NCI-H82 treated with DMSO at 0.1 percent for 48 hours (cell line): ENCODE measurements at regions not wholly inside any gene's neighbourhood (a gene's known extent, or its start where the extent isn't known, plus 50 kb on each side); places are given as distances from the start of the nearest gene placed in this dataset.
"Not testable (repeated sequence)": the region's sequence is repeated elsewhere in the genome, so short reads cannot be mapped to it uniquely, and the experiment has no call there.

Experiments used
- DNase-seq: peaks from one replicate; lab custom pipeline; 2025; ENCODE audit not compliant: unreplicated experiment; lab: John Stamatoyannopoulos, UW

- DNase-seq: no peak
Measured at GRCh38 chr6:49118478-49118877, 344.6 kb downstream of the MMUT start.

DNA sequence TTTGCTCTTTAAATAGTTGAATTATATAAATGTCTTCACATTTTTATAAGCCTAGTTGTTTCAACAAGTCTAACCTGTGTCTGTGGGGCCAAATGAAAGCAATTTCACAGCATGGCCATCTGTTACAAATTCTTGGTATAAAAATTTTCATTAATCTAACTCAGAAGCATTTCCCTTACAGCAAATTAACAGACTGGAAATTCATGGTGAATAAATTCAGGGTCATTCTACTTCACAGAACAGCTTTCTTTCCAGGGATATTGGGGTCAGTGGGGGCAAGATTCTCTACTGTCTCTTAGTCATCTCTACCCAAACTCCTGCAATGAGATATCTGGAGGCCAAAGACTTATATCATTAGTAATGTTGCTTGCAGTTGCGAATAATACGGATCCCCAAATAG lies 352.1 kb downstream of the MMUT start:
- DNase-seq: no peak

GRCh38 chr6:49097664-49098063 lies 365.4 kb downstream of the MMUT start:
- not testable (repeated sequence) for DNase-seq

DNA sequence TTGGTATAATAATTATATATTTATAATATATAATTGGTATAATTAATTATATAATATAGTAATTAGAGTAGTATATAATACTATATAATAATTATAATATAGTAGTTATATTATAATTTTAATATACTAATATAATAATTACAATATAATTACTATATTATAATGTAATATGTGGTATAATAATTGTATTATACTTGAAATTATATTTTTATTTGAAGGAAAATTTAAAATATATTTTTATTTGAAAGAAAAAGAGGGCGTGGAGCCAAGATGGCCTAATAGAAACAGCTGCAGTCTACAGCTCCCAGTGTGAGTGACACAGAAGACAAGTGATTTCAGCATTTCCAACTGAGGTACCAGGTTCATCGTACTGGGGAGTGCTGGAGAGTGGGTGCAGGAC lies 365.9 kb downstream of the MMUT start:
- DNase-seq: no peak

DNA sequence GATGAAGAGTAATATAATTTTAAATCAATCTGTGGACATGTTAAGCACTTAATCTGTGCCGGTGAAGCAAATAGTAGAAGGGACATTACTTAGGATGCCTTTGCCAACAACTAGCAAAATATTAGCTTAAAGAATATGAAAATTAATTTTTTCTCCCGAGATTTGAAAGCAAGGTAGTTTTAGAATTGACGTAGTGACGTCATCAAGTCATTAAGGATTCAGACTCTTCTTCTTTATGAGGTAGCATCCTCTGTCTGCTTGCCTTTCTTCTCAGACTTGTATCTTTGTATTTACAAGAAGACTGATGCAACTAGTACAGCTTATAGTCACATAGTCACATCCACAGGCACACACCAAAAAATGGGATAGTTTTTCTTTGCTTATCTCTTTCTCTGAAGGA lies 374.4 kb downstream of the MMUT start:
- no peak for DNase-seq

DNA sequence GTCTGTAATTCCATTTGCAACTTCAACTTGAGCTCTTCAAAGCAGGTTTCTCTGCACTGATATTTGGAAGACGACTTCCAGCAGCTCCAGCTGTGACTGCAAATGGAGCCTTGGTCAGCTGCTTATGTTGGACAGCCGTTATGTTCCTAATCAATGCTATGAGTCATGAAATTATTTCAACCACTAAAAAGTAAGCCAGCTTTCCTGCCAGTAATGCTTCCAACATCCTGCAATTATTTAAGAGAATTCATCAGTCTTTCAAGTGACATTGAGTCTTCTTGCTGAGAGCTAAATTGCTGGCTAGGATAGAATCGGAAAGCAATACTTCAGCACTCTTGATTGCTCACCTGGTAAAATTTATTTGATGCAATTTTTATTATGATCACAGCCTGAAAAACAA lies 375.7 kb downstream of the MMUT start:
- no peak for DNase-seq

GRCh38 chr6:49082611-49083010 lies 380.4 kb downstream of the MMUT start:
- no peak for DNase-seq

- DNase-seq: no peak
Measured at GRCh38 chr6:49072885-49073620, 390.0 kb downstream of the MMUT start.

DNA sequence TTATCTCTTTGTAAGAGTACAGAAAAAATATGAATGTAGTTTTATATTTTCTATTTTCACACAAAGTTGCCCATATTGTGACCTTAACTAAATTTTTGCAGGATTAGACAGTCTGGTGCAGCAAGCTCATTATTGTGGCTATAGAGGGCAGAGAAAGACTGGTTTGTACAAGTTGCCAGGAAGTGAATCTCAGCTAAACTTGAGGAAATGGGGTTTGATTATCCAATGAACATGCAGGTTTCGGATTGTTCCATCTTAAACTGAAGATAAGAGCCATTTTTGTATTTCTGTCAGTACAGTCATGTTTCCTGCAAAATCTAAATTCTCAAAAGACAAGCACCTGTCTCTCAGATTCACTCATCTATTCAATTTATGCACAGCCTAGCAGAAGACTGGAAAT lies 390.9 kb downstream of the MMUT start:
- no peak for DNase-seq

- DNase-seq: no peak
Measured at GRCh38 chr6:49070411-49070810, 392.6 kb downstream of the MMUT start.

DNA sequence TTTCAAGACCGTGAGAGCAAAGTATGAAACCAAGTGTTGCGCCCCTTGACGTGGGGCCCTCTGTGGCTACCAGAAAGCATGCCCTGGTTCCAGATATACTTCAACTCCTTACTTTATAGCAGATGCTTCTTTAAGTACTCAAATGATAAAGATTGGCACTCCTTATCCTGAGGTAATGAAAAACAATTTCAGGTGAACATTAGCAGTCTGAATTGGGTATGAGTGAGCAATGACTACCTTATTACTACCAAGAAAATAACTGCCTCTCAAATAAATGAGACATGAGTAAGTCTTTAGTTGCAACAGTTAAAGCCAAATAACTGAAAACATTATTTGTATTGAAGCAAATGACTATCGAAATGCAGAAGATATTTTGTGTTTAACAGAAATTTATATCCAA lies 408.7 kb downstream of the MMUT start:
- DNase-seq: no peak

- no peak for DNase-seq
Measured at GRCh38 chr6:49052901-49053300, 410.2 kb downstream of the MMUT start.

DNA sequence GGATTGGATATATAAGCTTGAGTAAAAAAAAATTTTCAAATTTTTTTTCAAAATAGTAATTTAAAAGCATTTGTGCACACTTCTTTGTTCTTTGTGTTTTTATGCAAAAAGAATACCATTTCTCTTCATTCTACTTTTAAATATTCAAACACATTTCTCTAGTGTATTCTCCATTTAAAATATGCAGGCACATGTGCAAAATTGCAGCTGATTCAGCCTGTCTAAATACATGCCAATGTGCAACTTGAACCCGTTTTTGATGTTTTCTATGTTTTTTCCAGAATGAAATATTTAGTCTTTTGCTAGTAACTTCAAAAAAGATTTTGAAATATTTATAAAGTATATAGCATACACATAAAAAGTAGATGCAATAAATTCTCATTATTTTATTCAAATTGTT lies 411.8 kb downstream of the MMUT start:
- no peak for DNase-seq

GRCh38 chr6:49050584-49050983 lies 412.5 kb downstream of the MMUT start:
- no peak for DNase-seq

GRCh38 chr6:49038294-49038822 lies 424.7 kb downstream of the MMUT start:
- DNase-seq: no peak

DNA sequence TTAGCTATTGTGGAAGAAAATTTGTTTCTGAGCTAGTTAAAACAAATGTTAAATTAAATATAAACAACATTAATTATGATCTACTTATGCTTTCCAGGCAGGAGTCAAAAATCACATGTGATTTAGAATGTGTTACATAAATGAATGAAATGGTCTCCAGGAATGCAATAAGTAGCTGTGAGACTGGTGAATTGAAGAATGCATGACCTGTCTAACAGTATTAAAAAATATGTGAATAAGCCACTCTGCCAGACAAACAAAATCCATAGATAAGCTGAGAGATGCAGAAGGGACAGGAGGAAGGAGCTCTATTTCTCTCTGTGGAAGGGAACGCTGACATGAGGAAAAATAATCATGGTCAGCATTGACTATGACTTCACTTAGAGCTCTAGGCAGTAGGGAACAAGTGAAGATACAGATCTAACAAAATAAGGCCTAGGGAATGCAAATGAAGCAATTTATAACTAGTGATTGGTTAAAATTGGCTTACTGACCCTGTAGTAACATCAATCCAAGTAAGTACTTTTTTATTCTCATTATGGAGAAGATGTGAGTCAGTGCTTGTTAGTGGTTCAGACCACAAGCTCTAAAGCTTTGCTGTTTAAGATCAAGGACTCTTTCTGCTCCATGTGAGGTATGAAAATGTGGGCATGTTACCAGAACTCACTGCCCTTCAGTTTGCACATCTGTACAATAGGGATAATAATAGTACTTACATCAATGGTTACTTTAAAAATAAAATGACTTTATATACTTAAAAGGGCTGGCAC lies 432.6 kb downstream of the MMUT start:
- no peak for DNase-seq

DNA sequence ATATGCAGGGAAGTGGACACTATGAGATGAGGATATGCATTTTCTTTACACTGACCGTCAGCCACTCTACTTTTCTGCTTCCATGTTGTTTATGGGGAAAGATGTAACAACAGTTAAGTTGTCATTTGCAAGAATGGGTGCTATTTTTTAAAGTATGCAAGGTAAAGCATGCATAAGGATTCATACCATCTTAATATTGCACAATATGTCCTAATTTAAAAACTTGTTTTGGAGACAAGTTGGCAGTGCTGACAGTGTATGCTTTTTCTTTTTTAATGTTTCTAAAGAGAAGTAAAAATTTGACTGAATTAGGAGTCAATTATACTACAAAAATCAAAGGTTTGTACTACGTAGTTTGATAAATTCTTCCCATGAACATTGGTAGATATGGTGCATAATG lies 435.4 kb downstream of the MMUT start:
- DNase-seq: no peak

DNA sequence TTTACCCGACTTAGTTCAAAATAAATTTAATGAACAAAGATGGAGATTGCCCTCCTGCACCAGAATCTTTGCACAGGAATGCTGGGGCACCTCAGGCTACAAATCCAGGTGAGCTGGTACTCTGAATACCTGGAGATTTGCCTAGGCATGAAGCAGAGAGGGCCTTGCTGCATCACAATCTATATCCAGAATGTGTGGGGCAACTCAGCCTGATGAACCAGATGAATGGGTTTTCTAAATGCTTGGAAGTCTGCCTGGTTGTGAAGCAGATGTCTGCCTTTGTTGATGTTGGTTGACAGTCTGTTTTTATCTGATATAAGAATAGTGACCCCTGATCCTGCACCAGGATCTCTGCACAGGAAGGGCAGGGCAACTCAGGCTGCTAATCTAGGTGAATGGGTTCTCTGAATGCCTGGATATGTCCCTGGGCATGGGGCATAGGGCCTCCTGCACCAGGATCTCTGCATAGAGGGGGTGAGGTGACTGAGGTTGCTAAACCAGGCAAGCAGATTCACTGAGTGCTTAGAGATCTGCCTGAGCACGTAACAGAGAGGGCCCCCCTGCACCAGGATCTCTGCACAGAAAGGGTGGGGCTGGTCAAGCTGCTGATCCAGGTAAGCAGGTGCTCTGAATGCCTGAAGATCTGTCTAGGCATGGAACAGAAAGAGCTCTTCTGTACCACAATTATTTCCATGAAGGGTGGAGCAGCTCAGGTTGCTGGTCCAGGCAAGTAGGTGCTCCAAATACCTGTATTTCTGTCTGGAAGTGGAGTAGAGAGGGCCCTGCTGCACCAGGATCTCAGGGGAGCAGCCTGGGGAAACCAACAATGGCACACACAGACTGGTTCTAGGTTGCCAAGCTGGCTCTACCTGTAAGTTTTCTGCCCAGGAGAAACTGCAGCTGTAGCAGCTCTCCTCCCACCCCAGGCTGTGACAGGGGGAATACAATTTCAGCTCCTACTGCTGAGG lies 437.5 kb downstream of the MMUT start:
- DNase-seq: no peak

DNA sequence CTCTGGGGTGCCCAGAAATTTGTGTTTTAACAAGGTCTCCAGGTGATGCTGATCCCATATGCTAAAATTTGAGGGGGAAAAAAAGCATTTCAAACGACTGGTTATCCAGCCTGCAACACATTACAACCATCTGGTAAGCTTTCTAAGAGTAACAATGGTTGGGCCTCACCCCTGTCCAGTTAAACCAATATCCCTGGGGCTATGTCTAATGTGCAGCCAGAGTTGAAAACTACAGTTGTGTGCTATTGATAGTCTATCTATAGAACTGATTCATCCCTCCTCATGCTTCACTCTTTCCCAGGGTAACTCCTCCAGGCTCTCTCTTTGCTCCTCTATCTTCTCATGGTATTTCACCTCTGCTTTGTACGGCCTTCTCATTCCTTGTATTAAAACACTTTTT lies 458.3 kb downstream of the MMUT start:
- no peak for DNase-seq

DNA sequence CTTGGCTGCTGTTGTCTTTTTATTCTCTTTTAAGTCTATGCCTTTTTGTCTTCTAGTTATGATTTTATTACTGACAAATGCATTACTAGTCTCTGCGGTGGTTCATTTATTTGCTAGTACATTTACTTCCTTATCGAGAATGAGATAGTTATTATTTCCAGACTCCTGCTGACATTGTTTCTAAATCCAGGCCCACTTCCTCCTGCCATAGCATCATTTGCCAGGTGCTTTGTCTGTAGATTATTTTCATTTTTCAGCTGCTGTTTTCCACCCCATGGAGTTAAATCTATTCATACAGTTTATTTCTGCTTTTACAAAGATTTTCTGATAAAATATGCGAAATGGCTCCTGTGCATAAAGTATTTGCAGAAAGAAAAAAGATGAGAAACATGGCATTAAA lies 459.7 kb downstream of the MMUT start:
- no peak for DNase-seq

DNA sequence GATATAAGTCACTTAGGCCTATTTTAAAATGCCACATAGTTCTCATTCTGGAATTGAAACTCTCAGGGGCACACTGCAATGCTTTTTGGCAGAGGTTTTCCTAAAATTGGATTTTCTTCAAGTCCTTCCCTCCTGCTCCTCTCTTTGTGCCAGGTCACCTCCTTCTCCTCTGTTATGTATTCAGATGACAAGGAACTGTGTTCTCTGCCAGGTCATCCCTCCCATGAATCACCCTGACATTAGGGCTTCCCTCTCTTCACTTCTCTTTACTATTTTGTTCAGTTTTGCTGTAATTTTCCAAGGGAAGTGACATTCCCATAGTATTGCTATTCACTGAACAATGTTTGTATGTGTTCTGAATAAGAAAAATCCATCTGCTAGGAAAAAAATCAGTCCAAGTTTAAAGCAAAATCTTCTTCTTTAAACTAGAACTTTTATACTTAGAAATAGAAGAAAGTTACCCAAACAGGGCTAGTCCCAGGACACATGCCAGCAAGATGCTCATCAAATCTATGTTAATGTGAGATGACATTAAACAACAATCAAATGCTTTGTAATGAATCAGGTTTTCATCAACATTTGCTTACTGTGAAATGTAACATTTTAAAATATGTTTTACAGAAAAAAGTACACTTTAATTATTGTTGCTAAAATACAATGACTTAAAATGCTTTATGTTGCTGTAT lies 461.1 kb downstream of the MMUT start:
- no peak for DNase-seq
